Skin of body (tissue), 1 donor: ENCODE measurements at regions not wholly inside any gene's neighbourhood (a gene's known extent, or its start where the extent isn't known, plus 50 kb on each side); places are given as distances from the start of the nearest gene placed in this dataset.

Source experiments
- DNase-seq: peaks from one replicate; lab custom pipeline; 2025; lab: John Stamatoyannopoulos, UW

- DNase-seq: no peak
These were observed 1314.1 kb upstream of the CDH6 start for GRCh38 chr5:29879401-29879800.

- DNase-seq: no peak
These were observed 1314.9 kb upstream of the CDH6 start for GRCh38 chr5:29878599-29878998.

GRCh38 chr5:29867155-29867554, 1326.3 kb upstream of the CDH6 start:
- no peak for DNase-seq

- no peak for DNase-seq
These were observed 1339.7 kb upstream of the CDH6 start for GRCh38 chr5:29853711-29854220.

GRCh38 chr5:29852329-29852728, 1341.2 kb upstream of the CDH6 start:
- DNase-seq: no peak

- no peak for DNase-seq
These were observed 1348.3 kb upstream of the CDH6 start for GRCh38 chr5:29845206-29845605.

GRCh38 chr5:29833394-29833793, 1360.1 kb upstream of the CDH6 start:
- no peak for DNase-seq

GRCh38 chr5:29822521-29822920, 1371.0 kb upstream of the CDH6 start:
- DNase-seq: no peak

GRCh38 chr5:29811914-29812679, 1381.4 kb upstream of the CDH6 start:
- DNase-seq: no peak

GRCh38 chr5:29805804-29806203, 1387.7 kb upstream of the CDH6 start:
- DNase-seq: no peak

GRCh38 chr5:29800752-29801151, 1392.7 kb upstream of the CDH6 start:
- DNase-seq: no peak

- no peak for DNase-seq
These were observed 1397.5 kb upstream of the CDH6 start for GRCh38 chr5:29796013-29796412.

GRCh38 chr5:29795096-29795652, 1398.3 kb upstream of the CDH6 start:
- no peak for DNase-seq

GRCh38 chr5:29794141-29794787, 1399.2 kb upstream of the CDH6 start:
- no peak for DNase-seq

GRCh38 chr5:29790281-29790680, 1403.2 kb upstream of the CDH6 start:
- no peak for DNase-seq

- no peak for DNase-seq
These were observed 1413.1 kb upstream of the CDH6 start for GRCh38 chr5:29780401-29780800.

- DNase-seq: no peak
These were observed 1414.3 kb upstream of the CDH6 start for GRCh38 chr5:29779141-29779540.

GRCh38 chr5:29777373-29777772, 1416.1 kb upstream of the CDH6 start:
- no peak for DNase-seq

GRCh38 chr5:29770936-29771335, 1422.5 kb upstream of the CDH6 start:
- DNase-seq: no peak

- DNase-seq: no peak
These were observed 1424.0 kb upstream of the CDH6 start for GRCh38 chr5:29769474-29769873.

- DNase-seq: no peak
These were observed 1434.5 kb upstream of the CDH6 start for GRCh38 chr5:29758986-29759421.

- DNase-seq: no peak
These were observed 1443.0 kb upstream of the CDH6 start for GRCh38 chr5:29750453-29750852.

GRCh38 chr5:29744618-29745017, 1448.9 kb upstream of the CDH6 start:
- DNase-seq: no peak
